ENCODE measurements at regions not wholly inside any gene's neighbourhood (a gene's known extent, or its start where the extent isn't known, plus 50 kb on each side); places are given as distances from the start of the nearest gene placed in this dataset.

GRCh38 chr6:155970472-155970871 lies 514.8 kb upstream of the NOX3 start:
- no peak for DNase-seq

- no peak for DNase-seq
Observed at GRCh38 chr6:155968921-155969320, 513.3 kb upstream of the NOX3 start.

- DNase-seq, result no peak
Observed at GRCh38 chr6:155967322-155967721, 511.7 kb upstream of the NOX3 start.

GRCh38 chr6:155964544-155964943 lies 508.9 kb upstream of the NOX3 start:
- DNase-seq, result no peak

GRCh38 chr6:155962276-155962675 lies 506.6 kb upstream of the NOX3 start:
- no peak for DNase-seq

GRCh38 chr6:155959898-155960495 lies 504.4 kb upstream of the NOX3 start:
- DNase-seq, result peak; percentile 41

- DNase-seq, result no peak
Observed at GRCh38 chr6:155958550-155958949, 502.9 kb upstream of the NOX3 start.

- DNase-seq, result no peak
Observed at GRCh38 chr6:155955038-155955437, 499.4 kb upstream of the NOX3 start.

- no peak for DNase-seq
Observed at GRCh38 chr6:155954149-155954548, 498.5 kb upstream of the NOX3 start.

GRCh38 chr6:155949256-155949655 lies 493.6 kb upstream of the NOX3 start:
- no peak for DNase-seq

GRCh38 chr6:155946860-155947259 lies 491.2 kb upstream of the NOX3 start:
- DNase-seq, result no peak

GRCh38 chr6:155943635-155944034 lies 488.0 kb upstream of the NOX3 start:
- DNase-seq, result no peak

GRCh38 chr6:155939253-155939652 lies 483.6 kb upstream of the NOX3 start:
- no peak for DNase-seq

- DNase-seq, result no peak
Observed at GRCh38 chr6:155936551-155936950, 480.9 kb upstream of the NOX3 start.

GRCh38 chr6:155936127-155936526 lies 480.5 kb upstream of the NOX3 start:
- DNase-seq, result no peak

GRCh38 chr6:155916846-155917624 lies 461.4 kb upstream of the NOX3 start:
- no peak for DNase-seq

- DNase-seq, result no peak
Observed at GRCh38 chr6:155915651-155916050, 460.0 kb upstream of the NOX3 start.

GRCh38 chr6:155913816-155914215 lies 458.2 kb upstream of the NOX3 start:
- DNase-seq, result no peak

- DNase-seq, result no peak
Observed at GRCh38 chr6:155909710-155910109, 454.1 kb upstream of the NOX3 start.

GRCh38 chr6:155895641-155896040 lies 440.0 kb upstream of the NOX3 start:
- no peak for DNase-seq

- DNase-seq, result no peak
Observed at GRCh38 chr6:155894758-155895157, 439.1 kb upstream of the NOX3 start.

- no peak for DNase-seq
Observed at GRCh38 chr6:155894262-155894661, 438.6 kb upstream of the NOX3 start.

GRCh38 chr6:155890409-155890808 lies 434.8 kb upstream of the NOX3 start:
- DNase-seq, result no peak

GRCh38 chr6:155889410-155889809 lies 433.8 kb upstream of the NOX3 start:
- DNase-seq, result no peak

- peak; percentile 32 for DNase-seq
Observed at GRCh38 chr6:155887421-155887820, 431.8 kb upstream of the NOX3 start.

Data from NCI-H345 (cell line).